DOHH2 (cell line): ENCODE measurements at regions not wholly inside any gene's neighbourhood (a gene's known extent, or its start where the extent isn't known, plus 50 kb on each side); places are given as distances from the start of the nearest gene placed in this dataset.

ENCODE experiments used
- H3F3A ChIP-seq: fragments of 200-600 bp; sonication (generic), shearing (Covaris generic); 2 replicates; pipeline ENCODE4 v1.6.0; 2016; ENCODE audit warnings: antibody characterized with exemption, mild to moderate bottlenecking; ENCODE audit not compliant: control insufficient read depth, insufficient read depth
- H3K27ac ChIP-seq: fragments of 200-600 bp; sonication (generic); 2 replicates; pipeline ENCODE4 v1.5.1; 2014; ENCODE audit warnings: low read depth, mild to moderate bottlenecking, low read length, moderate library complexity
- H3K27me3 ChIP-seq: fragments of 200-600 bp; sonication (generic); 2 replicates; pipeline ENCODE4 v1.6.1; 2014; ENCODE audit warnings: mild to moderate bottlenecking, low read length, mixed read lengths; ENCODE audit not compliant: control insufficient read depth
- H3K36me3 ChIP-seq: fragments of 200-600 bp; sonication (generic); 2 replicates; pipeline ENCODE4 v1.6.1; 2014; ENCODE audit warnings: mild to moderate bottlenecking, low read length, moderate library complexity, mixed read lengths; ENCODE audit not compliant: control insufficient read depth
- H3K4me1 ChIP-seq: fragments of 200-600 bp; sonication (generic); 2 replicates; pipeline ENCODE4 v1.6.1; 2014; ENCODE audit warnings: mild to moderate bottlenecking, low read length, mixed read lengths; ENCODE audit not compliant: control insufficient read depth
- H3K4me2 ChIP-seq: fragments of 200-600 bp; sonication (generic); 2 replicates; pipeline ENCODE4 v1.6.0; 2014; ENCODE audit warnings: mild to moderate bottlenecking, low read length, moderate library complexity
- H3K4me3 ChIP-seq: fragments of 200-600 bp; sonication (generic); 2 replicates; pipeline ENCODE4 v1.5.1; 2014; ENCODE audit warnings: mild to moderate bottlenecking, low read length, mixed read lengths
- H3K79me2 ChIP-seq: fragments of 200-600 bp; sonication (generic); 2 replicates; pipeline ENCODE4 v1.6.1; 2014; ENCODE audit warnings: mild to moderate bottlenecking, low read length, mixed read lengths; ENCODE audit not compliant: control insufficient read depth
- H3K9me2 ChIP-seq: fragments of 200-600 bp; sonication (generic); replicated peaks from 2 replicates; pipeline ENCODE4 v1.6.1; 2014; ENCODE audit warnings: mild to moderate bottlenecking, low read length, mixed read lengths; ENCODE audit not compliant: control insufficient read depth
- H3K9me3 ChIP-seq: fragments of 200-600 bp; sonication (generic); 2 replicates; pipeline ENCODE4 v1.6.1; 2014; ENCODE audit warnings: antibody characterized with exemption, low read length, mixed read lengths; ENCODE audit not compliant: control insufficient read depth, insufficient read depth
- H4K20me1 ChIP-seq: fragments of 200-600 bp; sonication (generic); 2 replicates; pipeline ENCODE4 v1.6.0; 2014; ENCODE audit warnings: low read depth, mild to moderate bottlenecking, antibody characterized with exemption, low read length, moderate library complexity; ENCODE audit not compliant: control insufficient read depth, insufficient read depth
- EZH2phosphoT487 ChIP-seq: fragments of 200-600 bp; sonication (generic); IDR thresholded peaks from 2 replicates; pipeline ENCODE4 v1.6.1; 2017; ENCODE audit warnings: borderline replicate concordance, mild to moderate bottlenecking, antibody characterized with exemption, low read length, moderate library complexity, mixed read lengths
- TF ChIP-seq, protein P1 (sequence below): fragments of 200-600 bp; sonication (generic); IDR thresholded peaks from one replicate; pipeline ENCODE4 v1.5.1; 2014; ENCODE audit warnings: antibody characterized with exemption, mild to moderate bottlenecking, low read depth, low read length; ENCODE audit not compliant: poor library complexity, severe bottlenecking

DNA sequence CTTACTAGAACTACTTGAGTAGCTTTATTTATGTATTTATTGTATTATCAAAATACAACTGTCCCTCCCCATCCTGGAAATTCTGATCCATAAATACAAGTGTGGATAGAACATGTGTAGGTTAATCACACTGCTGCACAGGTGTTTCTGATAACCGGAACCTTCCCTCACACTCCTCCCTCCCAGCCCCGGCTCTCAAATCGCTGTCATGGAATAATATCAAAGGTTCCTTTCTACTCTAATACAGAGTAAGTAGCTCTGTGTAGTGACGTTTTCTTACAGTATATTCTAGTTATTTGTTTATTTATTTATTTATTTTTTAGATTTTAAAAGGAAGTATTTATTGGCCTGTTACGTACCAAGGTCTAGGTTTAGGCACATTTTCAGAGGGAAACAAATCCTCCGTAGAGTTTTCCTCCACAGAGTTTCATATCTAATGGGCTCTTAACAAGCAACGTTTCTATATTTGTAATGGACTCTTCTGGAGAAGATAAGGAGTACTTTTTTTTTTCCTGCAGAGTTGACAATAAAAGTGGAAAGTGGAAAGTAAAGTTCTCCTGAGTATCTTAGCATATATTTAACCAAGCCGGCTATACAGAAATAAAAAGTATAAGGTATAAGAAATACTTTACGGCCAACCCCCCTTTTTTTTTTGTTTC, 129.0 kb upstream of the CARD18 start:
- Histone ChIP-seq H4K20me1 (no peaks in the 10 kb centered on the region), H3K4me1 (no peaks in the 10 kb centered on the region), H3K4me2 (no peak overlapping the region), H3K79me2 (no peaks in the 10 kb centered on the region), H3K9me3 (no peaks in the 10 kb centered on the region), H3K36me3 (no peaks in the 10 kb centered on the region), H3K4me3 (no peak overlapping the region), H3K27ac (no peak overlapping the region), H3F3A (no peaks in the 10 kb centered on the region), H3K27me3 (no peaks in the 10 kb centered on the region), H3K9me2 (no peaks in the 10 kb centered on the region)
- TF ChIP-seq EZH2phosphoT487, result no peak
- TF ChIP-seq, protein P1, sequence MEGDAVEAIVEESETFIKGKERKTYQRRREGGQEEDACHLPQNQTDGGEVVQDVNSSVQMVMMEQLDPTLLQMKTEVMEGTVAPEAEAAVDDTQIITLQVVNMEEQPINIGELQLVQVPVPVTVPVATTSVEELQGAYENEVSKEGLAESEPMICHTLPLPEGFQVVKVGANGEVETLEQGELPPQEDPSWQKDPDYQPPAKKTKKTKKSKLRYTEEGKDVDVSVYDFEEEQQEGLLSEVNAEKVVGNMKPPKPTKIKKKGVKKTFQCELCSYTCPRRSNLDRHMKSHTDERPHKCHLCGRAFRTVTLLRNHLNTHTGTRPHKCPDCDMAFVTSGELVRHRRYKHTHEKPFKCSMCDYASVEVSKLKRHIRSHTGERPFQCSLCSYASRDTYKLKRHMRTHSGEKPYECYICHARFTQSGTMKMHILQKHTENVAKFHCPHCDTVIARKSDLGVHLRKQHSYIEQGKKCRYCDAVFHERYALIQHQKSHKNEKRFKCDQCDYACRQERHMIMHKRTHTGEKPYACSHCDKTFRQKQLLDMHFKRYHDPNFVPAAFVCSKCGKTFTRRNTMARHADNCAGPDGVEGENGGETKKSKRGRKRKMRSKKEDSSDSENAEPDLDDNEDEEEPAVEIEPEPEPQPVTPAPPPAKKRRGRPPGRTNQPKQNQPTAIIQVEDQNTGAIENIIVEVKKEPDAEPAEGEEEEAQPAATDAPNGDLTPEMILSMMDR, result no peak

DNA sequence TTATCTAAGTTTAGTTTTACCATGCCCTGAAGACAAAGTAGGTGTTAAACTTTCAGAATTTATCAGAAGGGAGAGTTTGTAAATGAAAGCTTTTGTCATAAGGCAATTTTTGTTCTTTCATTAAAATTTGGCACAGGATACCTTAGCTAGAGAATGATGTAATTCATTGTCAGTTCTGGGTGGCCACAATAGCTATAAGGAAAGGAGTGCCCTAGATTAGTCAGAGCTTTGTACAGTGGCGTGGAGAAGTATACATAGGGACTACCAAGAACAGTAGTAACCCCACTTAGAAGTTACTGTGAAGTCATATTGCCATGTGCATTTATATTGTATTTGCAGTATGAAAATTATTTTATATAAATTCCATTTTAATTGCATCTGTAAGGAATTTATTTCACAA, 126.3 kb upstream of the CARD18 start:
- Histone ChIP-seq H3K9me2 (no peaks in the 10 kb centered on the region), H3F3A (no peaks in the 10 kb centered on the region), H3K9me3 (no peaks in the 10 kb centered on the region), H3K79me2 (no peaks in the 10 kb centered on the region), H3K27me3 (no peaks in the 10 kb centered on the region), H3K4me2 (no peak overlapping the region), H3K4me3 (no peak overlapping the region), H3K27ac (no peak overlapping the region), H3K4me1 (no peaks in the 10 kb centered on the region), H3K36me3 (no peaks in the 10 kb centered on the region), H4K20me1 (no peaks in the 10 kb centered on the region)
- TF ChIP-seq EZH2phosphoT487, result no peak

DNA sequence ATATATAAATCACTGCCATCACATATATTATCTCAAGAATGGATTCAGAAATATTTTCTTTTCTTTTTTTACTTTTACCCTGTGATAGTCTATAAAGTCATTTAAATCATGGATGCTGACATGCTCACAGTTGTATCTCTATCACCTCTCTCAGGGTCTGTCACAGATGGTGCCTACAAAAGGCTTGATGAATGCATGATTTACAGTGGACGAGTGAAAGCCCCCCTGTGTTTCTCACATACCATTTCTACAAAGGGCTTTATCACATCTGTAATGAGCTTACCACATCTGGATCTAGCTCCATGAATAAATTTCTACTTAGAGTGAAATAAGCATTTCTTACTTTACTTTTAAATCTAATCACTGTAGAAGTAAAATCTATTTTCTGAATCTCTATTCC, 121.4 kb upstream of the CARD18 start:
- Histone ChIP-seq H3K4me1 (no peaks in the 10 kb centered on the region), H3K9me3 (no peaks in the 10 kb centered on the region)

DNA sequence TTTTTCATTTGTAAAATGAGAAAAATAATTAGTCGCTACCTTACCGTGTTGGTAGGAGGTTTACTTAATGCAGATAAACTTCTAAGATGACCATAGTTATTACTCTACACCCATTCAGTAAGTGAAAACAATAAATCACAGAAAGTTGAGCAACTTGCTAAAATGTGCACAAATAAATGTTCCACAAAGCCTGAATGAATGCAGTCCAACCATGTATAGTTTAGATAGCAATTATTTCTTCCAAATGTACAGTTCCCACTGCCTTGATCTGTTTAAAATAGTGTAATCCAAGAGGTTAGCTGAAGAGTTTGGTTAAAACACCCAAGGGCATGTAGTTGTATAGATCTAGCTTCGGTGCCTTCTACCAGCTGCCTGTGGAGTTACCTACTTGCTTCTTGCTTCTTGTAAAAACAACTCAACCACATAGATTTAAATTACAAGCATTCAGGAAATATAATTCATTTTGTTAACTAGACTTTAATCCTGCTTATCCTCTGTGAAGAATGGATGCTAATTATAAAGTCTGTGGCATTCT, 106.3 kb upstream of the CARD18 start:
- Histone ChIP-seq H3K4me3 (no peak overlapping the region), H3K4me1 (no peaks in the 10 kb centered on the region), H3K4me2 (no peak overlapping the region), H3F3A (no peaks in the 10 kb centered on the region), H3K79me2 (no peaks in the 10 kb centered on the region), H4K20me1 (no peaks in the 10 kb centered on the region), H3K27me3 (no peaks in the 10 kb centered on the region), H3K9me3 (no peaks in the 10 kb centered on the region), H3K36me3 (no peaks in the 10 kb centered on the region), H3K9me2 (no peaks in the 10 kb centered on the region), H3K27ac (no peak overlapping the region)
- TF ChIP-seq, protein P1, result no peak
- TF ChIP-seq EZH2phosphoT487, result no peak

More for the DNA sequence above, 121.4 kb upstream of the CARD18 start:
- H4K20me1 ChIP-seq, result no peaks in the 10 kb centered on the region
- no peaks in the 10 kb centered on the region for H3K79me2 ChIP-seq
- no peaks in the 10 kb centered on the region for H3K36me3 ChIP-seq
- H3K27me3 ChIP-seq, result no peaks in the 10 kb centered on the region
- H3K4me3 ChIP-seq, result no peak overlapping the region
- no peak overlapping the region for H3K27ac ChIP-seq
- H3F3A ChIP-seq, result no peaks in the 10 kb centered on the region
- no peaks in the 10 kb centered on the region for H3K9me2 ChIP-seq
- H3K4me2 ChIP-seq, result no peak overlapping the region
- no peak for TF ChIP-seq EZH2phosphoT487
- TF ChIP-seq, protein P1, result no peak
